ENCODE measurements at regions not wholly inside any gene's neighbourhood (a gene's known extent, or its start where the extent isn't known, plus 50 kb on each side); places are given as distances from the start of the nearest gene placed in this dataset.

DNA sequence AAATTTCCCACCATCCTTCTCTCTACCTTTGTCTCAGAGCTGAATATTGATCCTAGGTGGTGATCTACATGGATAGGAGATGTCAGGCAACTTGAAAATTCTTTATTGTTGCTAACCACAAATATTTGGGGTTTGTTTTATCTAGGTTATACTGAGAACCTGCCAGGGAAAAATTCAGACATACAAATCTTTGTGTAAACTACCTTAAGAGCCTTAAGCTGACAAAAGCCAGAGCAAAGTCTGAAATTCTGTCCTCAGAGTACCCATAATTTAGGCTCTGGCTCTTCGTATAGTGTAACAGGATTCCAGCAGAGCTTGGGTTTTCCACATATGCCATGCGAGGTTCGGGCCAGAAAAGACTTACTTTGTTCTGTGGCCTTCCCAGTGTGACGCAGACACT is 406.7 kb upstream of the MAF start:
- no peak for TF ChIP-seq POLR2AphosphoS5 (IDR thresholded peaks at IDR 0.05; ENCODE audit: low read depth, low read length)
- TF ChIP-seq TAF1 (IDR thresholded peaks at IDR 0.05; ENCODE audit: low read depth, low read length), result no peak
- TF ChIP-seq POLR2A (IDR thresholded peaks at IDR 0.05; ENCODE audit: low read depth, low read length), result no peak
- TF ChIP-seq SPI1 (IDR thresholded peaks at IDR 0.05; ENCODE audit: low read depth, low read length), result no peak
- no peak for TF ChIP-seq PAX5 (IDR thresholded peaks at IDR 0.05; ENCODE audit: insufficient read depth, low read length, severe bottlenecking)
- no peak for TF ChIP-seq POU2F2 (IDR thresholded peaks at IDR 0.05; ENCODE audit: low read depth, low read length)
